GM10266 (cell line): ENCODE measurements at regions not wholly inside any gene's neighbourhood (a gene's known extent, or its start where the extent isn't known, plus 50 kb on each side); places are given as distances from the start of the nearest gene placed in this dataset.

Source experiments
- DNase-seq: peaks from one replicate; pipeline ENCODE4 v3.0.0; 2012; ENCODE audit errors: extremely low spot score
- CTCF ChIP-seq: IDR thresholded peaks from 2 replicates; pipeline ENCODE4 v1.5.1; 2012; ENCODE audit warnings: mild to moderate bottlenecking, low read depth; ENCODE audit not compliant: control insufficient read depth, insufficient read depth; ENCODE audit errors: missing control alignments

DNA sequence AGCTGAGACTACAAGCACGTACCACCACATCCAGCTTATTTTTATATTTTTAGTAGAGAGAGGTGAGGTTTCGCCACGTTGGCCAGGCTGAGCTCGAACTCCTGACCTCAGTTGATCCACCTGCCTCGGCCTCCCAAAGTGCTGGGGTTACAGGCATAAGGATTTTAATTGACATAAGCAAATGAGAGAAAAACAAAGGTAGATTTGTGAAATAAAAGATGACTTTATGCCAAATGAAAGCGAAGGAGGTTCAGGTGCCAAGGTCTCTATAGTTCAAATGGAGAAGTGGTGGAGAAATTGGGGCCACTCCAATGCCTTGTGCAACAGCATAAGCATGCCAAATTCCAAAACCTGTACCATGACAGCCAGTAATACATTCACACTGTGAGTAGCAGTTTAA, 180.6 kb downstream of the MREG start:
- DNase-seq = no peak
- no peak for TF ChIP-seq CTCF

DNA sequence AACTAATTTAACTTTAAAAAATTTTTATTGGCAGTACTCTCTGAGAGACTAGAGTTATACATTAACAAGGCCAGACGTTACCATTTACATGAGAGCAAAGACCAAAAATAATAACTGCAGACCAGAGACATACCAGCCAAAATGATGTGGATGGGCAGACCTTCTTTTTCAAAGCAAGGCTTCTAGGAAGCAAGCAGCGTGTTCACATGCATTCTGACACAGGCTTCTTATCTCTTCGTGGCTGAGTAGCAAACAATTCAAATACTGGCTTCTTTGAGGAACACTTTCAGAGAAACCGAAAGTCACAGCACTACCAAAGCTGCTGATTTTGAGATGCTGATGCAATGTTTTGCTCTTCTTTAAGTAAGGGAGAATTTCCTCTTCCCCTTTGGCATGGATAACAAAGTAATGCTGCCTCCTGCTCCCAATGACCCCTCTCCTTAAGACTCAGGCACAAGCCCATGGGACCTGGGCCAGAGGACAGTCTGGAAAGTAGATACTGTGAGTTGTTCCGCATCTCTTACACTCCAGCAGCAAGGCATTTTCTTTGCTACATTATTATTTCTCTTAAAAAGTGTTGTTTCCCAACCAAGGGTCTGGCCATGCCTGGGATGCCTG, 181.9 kb downstream of the MREG start:
- TF ChIP-seq CTCF = no peak
- DNase-seq = no peak

DNA sequence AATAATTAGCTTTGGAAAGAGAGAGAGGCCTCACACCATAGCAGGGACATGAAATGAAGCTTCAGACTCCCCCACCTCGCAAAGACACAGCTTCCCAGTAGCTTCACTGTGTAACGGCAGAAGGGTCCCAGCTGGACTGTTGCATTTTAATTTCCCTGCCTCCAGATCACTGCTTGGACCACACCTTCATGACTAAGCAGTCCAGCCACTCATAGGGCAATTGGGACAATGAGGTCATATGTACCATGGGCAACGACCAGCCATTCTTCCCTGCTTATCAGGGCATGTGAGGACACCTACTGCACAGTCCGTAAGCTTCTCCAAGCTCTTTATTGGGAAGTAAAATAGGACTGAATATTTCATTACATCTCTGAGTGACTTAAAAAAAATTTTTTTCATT, 183.0 kb downstream of the MREG start:
- TF ChIP-seq CTCF = no peak
- no peak for DNase-seq

DNA sequence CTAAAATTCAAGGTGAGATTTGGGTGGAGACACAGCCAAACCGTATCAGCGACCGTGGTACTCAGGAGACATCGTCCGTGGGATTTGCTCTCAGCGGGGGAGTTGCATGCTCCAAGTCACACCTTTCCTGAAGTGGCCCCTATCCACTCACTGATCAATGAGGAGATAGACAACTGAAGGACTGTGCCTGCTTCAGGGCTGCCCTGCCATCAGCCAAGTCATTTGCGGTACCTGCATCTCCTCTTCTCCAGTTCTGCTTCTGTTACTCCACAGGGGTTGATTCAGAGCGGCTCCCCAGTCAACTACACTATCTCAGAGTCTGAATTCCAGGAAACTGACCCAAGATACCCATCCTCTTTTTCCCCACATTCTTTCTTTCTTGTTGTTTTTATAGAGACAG, 184.1 kb downstream of the MREG start:
- TF ChIP-seq CTCF = no peak
- DNase-seq = no peak

- peak; percentile 56 for DNase-seq
- peak; percentile 67 for TF ChIP-seq CTCF
Observed at GRCh38 chr2:215828528-215829184, 184.7 kb downstream of the MREG start.

DNA sequence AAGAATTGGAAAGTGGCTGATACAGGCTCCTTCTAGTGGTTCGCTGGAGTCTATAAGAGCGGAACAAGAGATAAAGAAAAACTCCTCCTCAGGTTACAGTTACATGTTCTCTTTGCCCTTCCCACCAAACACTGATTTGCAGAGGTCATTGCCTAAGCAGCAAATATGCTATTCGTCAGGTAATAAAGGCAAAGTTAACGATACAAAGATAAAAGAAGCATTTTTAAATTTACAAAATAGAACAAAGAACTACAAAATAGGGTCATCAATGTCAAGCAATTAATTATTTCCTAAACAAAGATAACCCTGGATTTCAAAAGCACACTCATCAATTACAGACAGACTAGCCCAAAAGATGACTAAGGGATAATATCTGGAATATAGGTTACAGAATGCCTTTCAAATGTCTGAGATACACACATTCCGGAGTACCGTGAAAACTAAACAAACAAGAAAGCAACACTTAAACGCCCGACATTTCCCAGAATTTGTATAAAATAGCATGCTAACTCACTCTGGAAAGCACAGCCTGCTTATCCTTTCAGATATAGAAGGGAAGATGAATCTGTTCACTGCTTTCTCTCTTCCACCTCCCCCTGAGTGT, 186.4 kb downstream of the MREG start:
- no peak for DNase-seq
- TF ChIP-seq CTCF = no peak

- DNase-seq = no peak
Observed at GRCh38 chr2:215826376-215826775, 187.0 kb downstream of the MREG start.

More at GRCh38 chr2:215826376-215826775, 187.0 kb downstream of the MREG start:
- no peak for TF ChIP-seq CTCF
